Endothelial cell of umbilical vein (primary cell): ENCODE measurements at regions not wholly inside any gene's neighbourhood (a gene's known extent, or its start where the extent isn't known, plus 50 kb on each side); places are given as distances from the start of the nearest gene placed in this dataset.

Experiments used
- CTCF ChIP-seq, 2 donors: IDR thresholded peaks; 1 replicate in 1 of 2; 2 replicates in 1 of 2; pipeline ENCODE4 v1.5.1; 2011; ENCODE audit warnings: low read length in 2 of 2, mild to moderate bottlenecking in 2 of 2, moderate library complexity in 2 of 2, control low read depth in 1 of 2, inconsistent platforms in 1 of 2, low read depth in 1 of 2; ENCODE audit not compliant: insufficient read depth in 1 of 2; ENCODE audit errors: extremely low read depth in 1 of 2
- EZH2 ChIP-seq: IDR thresholded peaks from 2 replicates; pipeline ENCODE4 v1.6.1; 2012; ENCODE audit warnings: borderline replicate concordance, low read depth, mild to moderate bottlenecking, moderate library complexity, low read length, inconsistent platforms; ENCODE audit not compliant: severe bottlenecking
- JUN ChIP-seq: IDR thresholded peaks from 2 replicates; pipeline ENCODE4 v1.6.1; 2011; ENCODE audit warnings: borderline replicate concordance, low read depth; ENCODE audit not compliant: insufficient read length, insufficient read depth
- MAX ChIP-seq: IDR thresholded peaks from 2 replicates; pipeline ENCODE4 v1.6.1; 2011; ENCODE audit not compliant: insufficient read depth, insufficient read length
- POLR2A ChIP-seq: IDR thresholded peaks from 2 replicates; pipeline ENCODE4 v1.6.1; 2012; ENCODE audit warnings: low read depth, mild to moderate bottlenecking, control low read depth, low read length

GRCh38 chr13:50629497-50629896 is 214.0 kb downstream of the DLEU7 start:
- TF ChIP-seq MAX (no peak), CTCF (IDR thresholded peaks at IDR 0.05; ENCODE audit: extremely low read depth in 1 of 2, insufficient read depth in 1 of 2, low read depth in 1 of 2, low read length in 2 of 2) (no peak), POLR2A (no peak), EZH2 (no peak), JUN (peak; percentile 20)
